GM12878 (cell line): ENCODE measurements at regions not wholly inside any gene's neighbourhood (a gene's known extent, or its start where the extent isn't known, plus 50 kb on each side); places are given as distances from the start of the nearest gene placed in this dataset.

Experiments used
- ATAC-seq: fragments of 200-7000 bp; cut with Tn5 transposase; 3 replicates; pipeline ENCODE4 v1.9.1; 2020; ENCODE audit warnings: mild to moderate bottlenecking, moderate library complexity
- BruUV-seq: library from RNA; stranded (reverse); fragments of 400-500 nt; replicated peaks from 2 replicates; lab custom pipeline; 2021; lab: Mats Ljungman, UMichigan
- CTCF ChIA-PET: fragments of 300-600 bp; sonication (Branson Sonifier 250); formaldehyde crosslinking; extraction: SDS; loops from one replicate; lab custom pipeline; 2021; ENCODE audit warnings: inconsistent platforms; lab: Yijun Ruan, JAX
- POLR2A ChIA-PET: fragments of 350-600 bp; formaldehyde crosslinking; extraction: SDS; loops from one replicate; lab custom pipeline; 2021; ENCODE audit warnings: inconsistent platforms; lab: Charles Lee
- RAD21 ChIA-PET: fragments of 300-600 bp; sonication (Branson Sonifier 250); formaldehyde crosslinking; loops from one replicate; lab custom pipeline; 2023; ENCODE audit warnings: antibody characterized with exemption; ENCODE audit not compliant: unreplicated experiment; lab: Charles Lee
- SMC1A ChIA-PET: fragments of 300-600 bp; sonication (Branson Sonifier 250); formaldehyde crosslinking; loops from one replicate; lab custom pipeline; 2023; ENCODE audit not compliant: unreplicated experiment, uncharacterized antibody; lab: Charles Lee
- DNase-seq: peaks from one replicate; pipeline ENCODE4 v3.0.0-alpha.2; 2011; ENCODE audit warnings: low read depth, low spot score
- FAIRE-seq: peaks from 3 replicates; lab custom pipeline; 2011; peaks lifted over from hg19 to GRCh38; lab: Jason Lieb, UNC
- H2AFZ ChIP-seq: 2 replicates; pipeline ENCODE4 v1.6.0; 2011; ENCODE audit warnings: low read depth, low read length, control low read depth; ENCODE audit not compliant: control insufficient read depth
- H3K27ac ChIP-seq: 2 replicates; pipeline ENCODE4 v1.5.1; 2011; ENCODE audit warnings: control low read depth; ENCODE audit not compliant: control insufficient read depth, insufficient read depth
- H3K27me3 ChIP-seq, 2 experiments: replicated peaks in 1 of 2; 2 replicates each; pipeline versions ENCODE4 v1.6.0 to v1.6.1; 2011; ENCODE audit warnings: low read length in 1 of 2; ENCODE audit not compliant: control insufficient read depth in 2 of 2, insufficient read depth in 2 of 2
- H3K36me3 ChIP-seq, 2 experiments: 2 replicates each; pipeline ENCODE4 v1.5.1; 2011; ENCODE audit warnings: low read length in 1 of 2; ENCODE audit not compliant: control insufficient read depth in 2 of 2, insufficient read depth in 2 of 2
- H3K4me1 ChIP-seq: 2 replicates; pipeline ENCODE4 v1.6.1; 2011; ENCODE audit warnings: mild to moderate bottlenecking, low read length, moderate library complexity, mixed read lengths; ENCODE audit not compliant: control insufficient read depth, insufficient read depth
- H3K4me2 ChIP-seq: 2 replicates; pipeline ENCODE4 v1.6.0; 2011; ENCODE audit warnings: control low read depth; ENCODE audit not compliant: control insufficient read depth, insufficient read depth
- H3K4me3 ChIP-seq: fragments of 200-600 bp; sonication (generic); 2 replicates; pipeline ENCODE4 v1.5.1; 2016
- H3K79me2 ChIP-seq: 2 replicates; pipeline ENCODE4 v1.6.0; 2011; ENCODE audit warnings: low read length; ENCODE audit not compliant: control insufficient read depth, insufficient read depth
- H3K9ac ChIP-seq: 2 replicates; pipeline ENCODE4 v1.8.0; 2011; ENCODE audit warnings: low read length, control low read depth, mixed read lengths; ENCODE audit not compliant: control insufficient read depth, insufficient read depth
- H3K9me3 ChIP-seq: replicated peaks from 3 replicates; pipeline ENCODE4 v1.5.1; 2011; ENCODE audit warnings: mild to moderate bottlenecking, low read length; ENCODE audit not compliant: control insufficient read depth, insufficient read depth
- H4K20me1 ChIP-seq: 2 replicates; pipeline ENCODE4 v1.6.0; 2011; ENCODE audit not compliant: control insufficient read depth, insufficient read depth
- BCL3 ChIP-seq: IDR thresholded peaks from 2 replicates; pipeline ENCODE4 v1.6.1; 2011; ENCODE audit warnings: borderline replicate concordance, low read depth, mild to moderate bottlenecking, moderate library complexity, low read length; ENCODE audit not compliant: insufficient read depth, poor library complexity, severe bottlenecking
- CHD1 ChIP-seq: IDR thresholded peaks from 2 replicates; pipeline ENCODE4 v1.6.1; 2012; ENCODE audit warnings: low read depth, low read length, improper control_type of control experiment
- EGR1 ChIP-seq, 2 experiments: IDR thresholded peaks; 1 replicate in 1 of 2; 2 replicates in 1 of 2; pipeline ENCODE4 v1.6.1; 2011 to 2012; ENCODE audit warnings: low read depth in 2 of 2, low read length in 2 of 2, borderline replicate concordance in 1 of 2, mild to moderate bottlenecking in 1 of 2, moderate library complexity in 1 of 2
- PRDM15 ChIP-seq: fragments of 450-650 bp; formaldehyde crosslinking; IDR thresholded peaks from 2 replicates; pipeline ENCODE4 v1.4.0; 2020; ENCODE audit warnings: mild to moderate bottlenecking, moderate library complexity
- RELA ChIP-seq: fragments of 450-650 bp; IDR thresholded peaks from 2 replicates; pipeline ENCODE4 v1.8.0; 2014; ENCODE audit warnings: borderline replicate concordance; ENCODE audit not compliant: partially characterized antibody
- SMAD1 ChIP-seq: fragments of 450-650 bp; IDR thresholded peaks from 2 replicates; pipeline ENCODE4 v1.6.1; 2018; ENCODE audit warnings: mild to moderate bottlenecking, low read depth; ENCODE audit not compliant: partially characterized antibody
- TBL1XR1 ChIP-seq: IDR thresholded peaks from 2 replicates; pipeline ENCODE4 v1.6.1; 2012; ENCODE audit warnings: low read depth, low read length, improper control_type of control experiment
- WGBS: methylation state at CpG from one replicate; pipeline ENCODE4 v1.1.6; 2016; ENCODE audit warnings: low lambda C conversion rate; ENCODE audit not compliant: insufficient replicate concordance, insufficient coverage; ENCODE audit errors: missing lambda C conversion rate; 5-methylcytosine and 5-hydroxymethylcytosine counted together
- in situ Hi-C: fragments of 300-500 bp; cut with MboI; formaldehyde crosslinking; loops from 9 replicates; pipeline ENCODE4 v1.14.3; 2018; ENCODE audit warnings: mixed read lengths
- intact Hi-C: fragments of 100-400 bp; cut with micrococcal nuclease; formaldehyde crosslinking; loops from one replicate; pipeline ENCODE4 v1.14.2; 2022; ENCODE audit not compliant: unreplicated experiment

- no peak for FAIRE-seq
Measured at GRCh38 chr2:167692936-167693335, 554.5 kb downstream of the STK39 start.

GRCh38 chr2:167692191-167692590 is 555.2 kb downstream of the STK39 start:
- no peaks in the 10 kb centered on the region for H3K27me3 ChIP-seq
- TF ChIP-seq SMAD1 (no peak), CHD1 (no peak), TBL1XR1 (no peak), PRDM15 (CRISPR knock-in tag) (no peak), EGR1 (IDR thresholded peaks at IDR 0.05; ENCODE audit: borderline replicate concordance in 1 of 2, low read depth in 2 of 2, low read length in 2 of 2) (no peak), BCL3 (no peak)
- H3K4me2 ChIP-seq, result no peak overlapping the region
- 0% methylated on average over 1 of the region's 1 CpG for WGBS
- H3K9ac ChIP-seq, result no peak overlapping the region
- no peaks in the 10 kb centered on the region for H4K20me1 ChIP-seq
- BruUV-seq, result no TSS peak
- no peak overlapping the region for H3K4me3 ChIP-seq
- in situ Hi-C loops, result no loop called here
- ChIA-PET CTCF (no interaction called here), POLR2A (no interaction called here), SMC1A (no interaction called here), RAD21 (no interaction called here)
- no peaks in the 10 kb centered on the region for H3K9me3 ChIP-seq
- intact Hi-C loops, result no loop called here
- DNase-seq (no peak), ATAC-seq (no peak), FAIRE-seq (no peak)
- H3K79me2 ChIP-seq, result no peaks in the 10 kb centered on the region
- no peaks in the 10 kb centered on the region for H3K4me1 ChIP-seq
- H2AFZ ChIP-seq, result no peak overlapping the region
- H3K27ac ChIP-seq, result no peak overlapping the region
- no peaks in the 10 kb centered on the region for H3K36me3 ChIP-seq

More at GRCh38 chr2:167692936-167693335, 554.5 kb downstream of the STK39 start:
- no peak overlapping the region for H3K9ac ChIP-seq
- POLR2A ChIA-PET, result no interaction called here
- H3K4me3 ChIP-seq, result no peak overlapping the region
- in situ Hi-C loops, result no loop called here
- no peaks in the 10 kb centered on the region for H3K79me2 ChIP-seq
- no TSS peak for BruUV-seq
- H3K4me1 ChIP-seq, result no peaks in the 10 kb centered on the region
- H4K20me1 ChIP-seq, result no peaks in the 10 kb centered on the region
- CTCF ChIA-PET, result no interaction called here
- H3K27ac ChIP-seq, result no peak overlapping the region
- intact Hi-C loops, result no loop called here
- no peak for TF ChIP-seq RELA
- TF ChIP-seq, all 136 proteins: peak for 0
- H3K9me3 ChIP-seq, result no peaks in the 10 kb centered on the region
- no peaks in the 10 kb centered on the region for H3K27me3 ChIP-seq
- DNase-seq (no peak), ATAC-seq (no peak)
- H2AFZ ChIP-seq, result no peak overlapping the region
- no peaks in the 10 kb centered on the region for H3K36me3 ChIP-seq
- SMC1A ChIA-PET, result no interaction called here
- 18% methylated on average over 2 of the region's 2 CpGs for WGBS
- H3K4me2 ChIP-seq, result no peak overlapping the region
- RAD21 ChIA-PET, result no interaction called here
